NCI-H1417 treated with DMSO at 0.1 percent for 48 hours (cell line): ENCODE measurements at regions not wholly inside any gene's neighbourhood (a gene's known extent, or its start where the extent isn't known, plus 50 kb on each side); places are given as distances from the start of the nearest gene placed in this dataset.
"Not testable (repeated sequence)": the region's sequence is repeated elsewhere in the genome, so short reads cannot be mapped to it uniquely, and the experiment has no call there.

ENCODE experiments used
- DNase-seq: peaks from one replicate; lab custom pipeline; 2025; lab: John Stamatoyannopoulos, UW

DNA sequence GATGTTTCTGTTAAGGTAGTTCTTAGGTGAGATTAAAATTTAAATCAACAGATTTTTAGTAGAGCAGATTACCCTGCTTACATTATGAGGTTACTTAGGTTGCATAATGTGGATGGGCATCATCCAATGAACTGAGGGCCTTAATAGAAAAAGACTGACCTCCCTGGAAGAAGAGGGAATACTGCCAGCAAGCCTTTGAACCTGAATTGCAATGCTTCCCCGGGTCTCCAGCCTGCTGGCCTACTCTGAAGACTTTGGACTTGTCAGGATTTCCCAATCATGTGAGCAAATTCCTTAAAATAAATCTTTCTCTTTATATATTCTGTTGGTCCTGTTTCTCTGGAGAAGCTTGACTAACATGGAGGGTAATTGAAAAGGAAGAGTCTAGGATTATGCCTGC is 542.1 kb upstream of the ARRDC3 start:
- DNase-seq: no peak

DNA sequence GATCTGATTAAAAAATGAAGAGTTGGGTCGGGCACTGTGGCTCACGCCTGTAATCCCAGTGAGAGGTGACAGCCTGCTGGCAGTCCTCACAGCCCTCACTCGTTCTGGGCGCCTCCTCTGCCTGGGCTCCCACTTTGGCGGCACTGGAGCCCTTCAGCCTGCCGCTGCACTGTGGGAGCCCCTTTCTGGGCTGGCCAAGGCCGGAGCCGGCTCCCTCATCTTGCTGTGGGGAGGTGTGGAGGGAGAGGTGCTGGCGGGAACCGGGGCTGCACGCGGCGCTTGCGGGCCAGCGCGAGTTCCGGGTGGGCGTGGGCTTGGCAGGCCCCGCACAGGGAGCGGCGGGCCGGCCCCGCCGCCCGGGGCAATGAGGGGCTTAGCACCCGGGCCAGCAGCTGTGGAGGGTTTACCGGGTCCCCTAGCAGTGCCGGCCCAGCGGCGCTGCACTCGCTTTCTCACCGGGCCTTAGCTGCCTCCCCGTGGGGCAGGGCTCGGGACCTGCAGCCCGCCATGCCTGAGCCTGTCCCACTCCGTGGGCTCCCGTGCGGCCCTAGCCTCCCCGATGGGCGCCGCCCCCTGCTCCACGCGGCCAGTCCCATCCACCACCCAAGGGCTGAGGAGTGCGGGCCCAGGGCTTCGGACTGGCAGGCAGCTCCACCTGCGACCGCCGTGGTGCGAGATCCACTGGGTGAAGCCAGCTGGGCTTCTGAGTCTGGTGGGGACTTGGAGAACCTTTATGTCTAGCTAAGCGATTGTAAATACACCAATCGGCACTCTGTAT is 534.1 kb upstream of the ARRDC3 start:
- DNase-seq: not testable (repeated sequence)

DNA sequence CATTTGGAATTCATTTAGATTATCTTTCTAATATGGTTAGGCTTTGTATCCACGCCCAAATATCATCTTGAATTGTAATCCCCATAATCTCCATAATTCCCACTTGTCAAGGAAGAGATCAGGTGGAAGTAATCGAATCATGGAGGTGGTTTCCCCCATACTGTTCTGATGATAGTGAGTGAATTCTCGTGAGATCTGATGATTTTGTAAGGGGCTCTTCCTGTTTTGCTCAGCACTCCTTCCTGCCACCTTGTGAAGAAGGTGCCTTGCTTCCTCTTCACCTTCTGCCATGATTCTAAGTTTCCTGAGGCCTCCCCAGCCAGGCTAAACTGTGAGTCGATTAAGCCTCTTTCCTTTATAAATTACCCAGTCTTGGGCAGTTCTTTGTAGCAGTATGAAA is 527.5 kb upstream of the ARRDC3 start:
- no peak for DNase-seq

DNA sequence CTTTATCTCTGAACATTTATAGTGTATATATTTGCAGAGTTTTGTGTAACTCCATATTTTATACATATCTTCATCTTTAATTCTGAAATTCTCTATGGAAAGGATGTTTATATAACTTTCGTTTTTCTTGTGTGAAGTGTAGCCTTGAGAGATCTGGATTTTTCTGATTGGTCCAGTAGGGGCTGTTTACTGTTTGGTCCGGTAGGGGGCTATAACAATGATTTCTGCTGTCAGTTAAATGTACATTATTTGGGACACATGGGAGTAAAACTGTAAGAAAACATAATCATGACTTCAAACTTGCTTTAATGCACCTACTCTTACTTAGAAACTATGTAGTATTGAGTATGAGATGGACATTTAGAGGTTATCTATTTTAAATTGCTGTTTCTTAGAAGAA is 527.1 kb upstream of the ARRDC3 start:
- no peak for DNase-seq

DNA sequence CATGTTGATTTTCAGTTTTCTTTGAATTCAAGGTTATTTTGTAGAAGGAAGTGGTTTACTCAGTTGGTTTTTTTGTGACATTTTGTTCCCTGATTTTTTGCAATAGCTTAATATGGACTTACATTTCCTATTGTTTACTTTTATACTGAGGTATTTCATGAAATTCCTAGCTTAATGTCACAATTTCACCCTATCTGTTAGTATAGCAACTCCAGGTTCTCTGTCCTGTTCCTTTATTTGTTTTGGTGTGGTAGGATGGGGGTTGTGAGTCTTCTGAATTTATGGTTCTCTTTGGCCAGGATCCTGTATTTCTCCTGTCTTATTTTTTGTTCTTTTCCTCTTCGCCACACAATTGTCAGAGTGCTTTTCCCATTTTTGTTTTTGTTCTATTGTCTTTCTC is 523.4 kb upstream of the ARRDC3 start:
- no peak for DNase-seq

DNA sequence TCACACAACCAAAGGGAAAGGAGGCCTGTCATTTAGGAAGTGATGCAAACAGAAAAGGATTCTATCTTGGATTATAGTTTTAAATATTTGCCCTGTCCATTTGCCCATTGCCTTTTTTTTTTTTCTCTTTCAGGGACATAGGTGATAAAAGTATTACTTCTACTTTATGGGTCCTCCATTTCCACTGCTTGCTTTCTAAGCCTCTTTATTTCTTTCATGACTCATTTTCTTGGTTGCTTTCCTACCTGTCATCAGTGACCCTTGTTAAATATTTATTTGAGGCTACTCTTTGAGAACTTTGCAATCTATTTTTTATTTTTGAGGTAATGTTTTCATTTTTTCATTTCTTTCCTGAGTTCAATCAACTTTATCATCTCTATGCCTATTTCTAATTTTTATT is 522.9 kb upstream of the ARRDC3 start:
- DNase-seq: no peak

DNA sequence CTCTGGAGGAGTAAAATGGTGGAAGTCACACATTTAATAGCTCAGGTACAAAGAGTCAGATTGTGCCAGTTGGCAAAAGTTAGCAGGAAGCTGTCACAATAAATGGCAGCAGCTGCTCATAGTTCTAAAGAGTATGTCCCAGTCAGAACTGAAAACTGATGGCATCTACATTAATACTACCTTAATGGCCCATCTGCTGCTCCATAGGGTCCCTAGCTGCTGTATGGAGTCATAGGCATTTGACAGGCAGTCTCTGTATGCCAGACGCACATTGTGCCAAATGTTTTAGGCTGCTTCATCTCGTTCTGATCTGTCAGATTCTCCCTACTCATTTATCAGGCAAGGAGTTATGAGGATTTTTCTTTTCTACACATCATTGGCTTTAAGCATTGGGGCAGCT is 515.8 kb upstream of the ARRDC3 start:
- no peak for DNase-seq

DNA sequence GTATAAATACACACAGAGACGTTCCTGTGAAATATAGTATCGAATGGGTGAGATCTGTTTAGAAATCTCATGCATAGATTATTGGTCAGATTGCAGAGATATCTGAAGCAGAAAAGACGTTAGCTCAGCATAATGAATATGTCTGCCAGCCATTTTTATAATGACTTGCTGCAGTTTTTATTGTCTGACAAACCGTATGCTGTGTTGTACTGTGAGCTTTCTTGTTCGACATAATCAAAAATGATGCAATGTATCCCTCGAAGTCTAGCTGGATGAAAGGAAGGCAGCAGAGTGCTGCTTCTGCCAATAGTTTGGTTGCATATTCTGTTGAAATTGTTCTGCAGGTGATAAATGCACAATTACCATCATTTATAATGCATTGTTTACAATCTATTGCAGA is 514.9 kb upstream of the ARRDC3 start:
- DNase-seq: no peak

DNA sequence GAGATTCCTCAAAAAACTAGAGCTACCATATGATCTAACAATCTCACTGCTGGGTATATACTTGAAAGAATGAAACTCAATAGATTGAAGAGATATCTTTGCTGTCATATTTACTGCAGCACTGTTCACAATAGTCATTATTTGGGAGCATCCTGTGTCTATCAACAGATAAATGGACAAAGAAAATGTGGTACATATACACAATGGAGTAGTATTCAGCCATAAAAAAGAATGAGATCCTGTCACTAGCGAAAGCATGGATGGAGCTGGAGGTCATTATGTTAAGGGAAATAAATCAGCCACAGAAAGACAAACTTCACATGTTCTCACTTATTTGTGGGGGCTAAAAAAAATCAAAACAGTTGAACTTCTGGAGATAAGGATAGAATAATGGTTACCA is 505.7 kb upstream of the ARRDC3 start:
- DNase-seq: no peak

DNA sequence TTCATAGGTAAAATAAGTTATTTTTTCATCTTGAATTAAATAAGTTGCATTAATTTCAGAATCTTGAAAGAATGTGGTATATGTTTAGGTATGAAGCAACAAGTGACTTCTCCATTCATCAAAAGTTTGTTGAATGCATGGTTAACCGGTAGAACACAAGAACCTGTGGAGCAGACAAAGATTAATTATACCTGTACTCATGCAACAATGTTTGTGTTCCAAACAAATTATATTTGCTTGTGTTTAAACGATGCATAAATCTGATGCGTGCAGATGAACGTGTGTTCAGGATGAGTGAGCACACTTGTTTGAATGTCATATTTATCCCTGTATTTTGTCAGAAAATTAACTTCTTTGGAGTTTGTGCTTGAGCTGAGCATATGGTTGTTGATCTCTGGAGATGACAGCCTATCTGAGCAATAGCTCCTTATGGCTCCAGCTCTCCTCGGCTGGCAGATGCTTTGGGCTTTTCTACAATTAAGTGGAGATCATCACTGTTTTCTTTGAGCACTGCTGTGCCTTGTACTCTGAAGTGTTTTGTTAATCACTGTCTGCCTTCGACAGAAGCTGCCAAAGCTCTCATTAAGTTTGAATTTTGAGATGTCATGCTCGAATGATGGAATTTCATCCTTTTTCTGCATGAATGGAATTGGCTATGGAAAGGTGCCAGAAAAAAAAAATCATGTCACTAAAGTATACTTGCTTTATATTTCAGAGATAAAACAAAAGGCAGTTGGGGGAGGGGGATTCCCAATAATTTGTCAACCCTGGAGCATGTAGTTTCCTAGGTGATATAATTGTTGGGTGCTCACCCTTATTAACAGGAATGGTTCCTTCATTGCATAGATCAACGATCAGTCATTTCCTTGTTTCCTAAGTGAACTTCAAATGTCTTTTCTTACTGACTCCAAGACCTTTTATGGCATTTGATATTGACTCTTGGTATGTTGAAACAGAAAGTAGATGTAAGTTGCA is 502.5 kb upstream of the ARRDC3 start:
- peak; percentile 35 for DNase-seq

DNA sequence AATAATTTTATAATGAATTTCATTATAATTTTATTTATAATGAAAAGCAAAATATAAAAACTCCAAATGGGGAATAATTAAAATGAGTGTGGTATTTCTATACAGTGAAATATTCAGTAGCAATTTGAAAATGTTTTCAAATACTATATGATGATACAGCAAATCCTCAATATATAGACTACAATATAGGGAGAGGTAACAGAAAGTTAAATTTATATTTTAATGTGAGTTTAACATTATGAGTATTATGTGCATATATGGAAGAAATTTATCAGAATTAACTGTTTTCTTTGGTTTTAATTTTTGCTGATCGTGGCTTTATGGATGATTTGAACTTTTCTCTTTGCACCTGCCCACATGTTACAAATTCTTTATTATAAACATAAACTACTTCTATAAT is 500.9 kb upstream of the ARRDC3 start:
- DNase-seq: no peak

DNA sequence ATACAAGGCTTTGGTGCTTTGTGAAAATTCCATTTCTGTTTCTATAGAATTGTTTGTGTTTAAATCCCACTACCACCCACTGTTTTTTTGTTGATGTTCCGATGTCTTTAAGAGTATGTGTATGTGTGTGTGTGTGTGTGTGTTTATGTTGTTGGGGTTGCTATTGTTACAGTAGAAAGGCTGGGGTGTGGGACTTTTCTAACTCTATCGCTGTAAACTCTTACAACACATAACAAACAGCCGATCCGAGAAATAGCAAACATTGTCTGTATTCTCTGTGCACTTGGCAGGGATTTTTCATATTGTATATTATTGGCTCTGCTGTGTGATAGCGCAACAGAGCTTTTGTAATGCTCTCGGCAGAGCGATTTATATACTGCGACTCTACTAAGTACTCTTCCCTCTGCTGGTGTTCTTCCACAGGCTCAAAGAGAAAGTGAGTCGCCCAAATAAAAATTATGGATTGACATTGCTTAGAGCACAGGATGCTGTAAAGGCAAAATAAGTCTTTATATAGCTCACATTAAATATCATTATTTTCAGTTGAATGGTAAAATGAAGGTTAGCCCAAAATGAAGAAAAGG is 492.2 kb upstream of the ARRDC3 start:
- DNase-seq: no peak

DNA sequence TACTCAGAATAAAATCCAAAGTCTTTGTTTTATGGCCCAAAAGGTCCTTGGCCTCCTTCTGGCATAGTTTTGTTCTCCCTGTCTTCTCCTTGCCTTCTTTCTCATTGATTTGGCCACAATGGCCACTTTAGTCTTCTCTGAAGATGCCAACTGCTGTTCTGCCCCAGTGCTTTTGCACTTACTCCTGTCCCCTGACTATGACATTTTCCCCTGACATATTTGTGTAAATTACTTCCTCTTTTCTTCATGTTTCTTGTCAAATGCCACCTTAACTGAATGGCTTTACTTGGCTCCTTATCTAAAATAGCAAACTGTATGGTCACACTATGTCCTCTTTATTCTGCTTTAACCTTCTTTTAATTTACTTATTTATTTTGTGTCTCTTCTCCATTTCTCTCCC is 484.7 kb upstream of the ARRDC3 start:
- no peak for DNase-seq

DNA sequence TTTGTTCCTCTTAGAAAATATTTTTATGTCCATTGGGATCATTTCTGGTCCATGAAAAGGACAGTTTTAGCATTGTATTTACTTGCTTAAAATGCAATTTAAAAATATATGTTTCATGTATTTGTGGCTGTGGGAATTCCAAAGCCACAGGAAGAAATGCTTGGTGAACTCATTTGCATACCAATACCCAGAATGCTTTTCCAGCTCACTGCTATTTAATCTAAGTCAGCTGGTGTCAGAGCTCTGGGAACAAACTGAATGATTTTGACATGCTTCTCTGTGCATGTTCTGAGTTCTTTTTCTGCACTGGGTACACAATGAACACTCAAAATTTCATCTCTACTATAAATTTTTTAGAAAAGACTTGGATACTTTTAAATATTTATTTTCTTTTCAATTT is 482.8 kb upstream of the ARRDC3 start:
- no peak for DNase-seq

DNA sequence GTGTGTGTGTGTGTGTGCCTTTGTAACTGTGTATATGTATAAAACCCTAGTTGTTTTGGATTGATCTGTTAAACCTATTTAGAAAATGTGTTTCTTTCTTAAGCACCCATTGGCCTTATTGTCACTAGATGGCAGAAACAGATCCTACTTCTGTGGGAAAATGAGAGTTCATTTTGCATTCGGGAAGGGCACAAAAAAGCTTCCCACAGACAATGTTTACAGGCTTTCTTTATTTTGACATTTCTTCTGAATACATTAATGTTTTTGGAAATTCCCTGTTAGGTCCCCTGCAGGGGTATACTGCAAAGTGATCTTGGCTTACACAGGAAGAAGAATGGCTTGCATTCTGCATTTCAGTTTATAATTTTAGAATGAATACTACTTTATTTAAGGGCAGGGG is 481.8 kb upstream of the ARRDC3 start:
- DNase-seq: no peak

DNA sequence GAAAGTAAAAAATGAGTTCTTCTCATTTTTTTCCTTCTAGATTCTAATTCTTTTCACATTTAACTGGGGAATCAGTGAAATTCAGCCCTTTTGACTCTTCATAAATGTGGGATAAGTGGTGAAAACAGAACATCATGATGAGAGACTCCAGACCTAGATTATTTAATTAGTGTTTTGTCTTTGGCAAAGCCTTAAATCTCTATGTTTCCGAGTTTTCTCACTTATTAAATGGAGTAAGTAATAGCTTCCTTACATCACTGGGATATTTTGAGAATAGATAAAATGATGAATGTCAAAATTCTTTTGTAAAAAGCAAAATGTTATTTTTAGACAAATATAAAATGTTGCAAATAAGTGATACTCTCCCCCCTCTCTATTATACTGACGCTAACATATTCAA is 468.6 kb upstream of the ARRDC3 start:
- DNase-seq: no peak

DNA sequence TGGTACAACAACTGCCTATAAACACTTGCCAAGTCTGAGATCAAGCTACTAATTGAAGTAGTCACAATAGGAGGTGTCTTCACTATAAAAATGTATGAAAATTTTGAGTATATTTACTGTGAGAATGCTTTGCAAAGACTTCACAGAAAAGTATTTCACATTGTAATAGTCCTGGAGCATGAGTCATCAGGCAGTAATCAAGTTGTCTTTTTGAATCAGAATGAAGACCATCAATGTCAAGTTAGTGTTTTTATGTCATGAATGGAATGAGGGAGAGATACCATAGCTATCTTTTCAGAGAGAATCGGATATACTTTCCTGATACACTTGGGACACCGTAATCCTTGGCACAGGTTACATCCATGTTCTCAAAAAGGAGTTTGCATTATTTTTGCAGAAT is 466.9 kb upstream of the ARRDC3 start:
- DNase-seq: no peak

DNA sequence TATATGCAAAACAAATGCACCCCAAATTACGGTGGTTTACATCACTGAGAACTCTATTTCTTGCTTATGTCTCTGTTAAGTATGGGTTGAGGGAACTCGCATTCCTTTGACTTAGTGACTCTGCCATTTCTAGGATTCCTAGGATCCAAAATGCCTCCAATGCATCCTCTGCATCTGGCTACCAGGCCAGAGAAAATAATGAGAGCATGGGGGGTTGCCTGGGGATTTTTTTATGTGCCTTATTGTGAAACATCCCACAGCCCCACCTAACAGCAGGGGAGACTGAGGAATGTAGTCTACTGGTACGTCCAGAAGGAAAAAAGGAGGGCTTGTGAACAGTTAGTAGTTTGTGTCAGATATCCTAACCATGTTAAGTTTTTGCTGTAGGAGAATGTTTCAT is 466.0 kb upstream of the ARRDC3 start:
- DNase-seq: no peak

DNA sequence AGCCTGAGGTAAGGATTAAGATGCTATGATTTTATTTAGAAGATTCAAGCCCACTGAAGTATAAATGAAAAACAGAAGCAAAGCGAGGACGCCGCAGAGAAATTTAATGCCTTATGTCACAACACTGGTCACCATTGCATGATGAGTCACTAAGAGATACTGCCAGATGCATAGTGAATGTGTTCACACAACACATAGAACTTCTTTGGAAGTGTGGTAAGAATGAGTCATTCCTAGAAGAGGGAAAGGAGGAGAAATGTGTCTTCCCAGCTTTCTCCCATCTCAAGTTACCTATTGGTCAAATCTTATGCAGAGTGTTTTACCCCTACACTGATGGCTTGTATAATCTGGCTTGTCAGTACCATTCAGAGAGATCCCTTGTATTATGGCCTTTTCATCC is 465.3 kb upstream of the ARRDC3 start:
- DNase-seq: no peak

DNA sequence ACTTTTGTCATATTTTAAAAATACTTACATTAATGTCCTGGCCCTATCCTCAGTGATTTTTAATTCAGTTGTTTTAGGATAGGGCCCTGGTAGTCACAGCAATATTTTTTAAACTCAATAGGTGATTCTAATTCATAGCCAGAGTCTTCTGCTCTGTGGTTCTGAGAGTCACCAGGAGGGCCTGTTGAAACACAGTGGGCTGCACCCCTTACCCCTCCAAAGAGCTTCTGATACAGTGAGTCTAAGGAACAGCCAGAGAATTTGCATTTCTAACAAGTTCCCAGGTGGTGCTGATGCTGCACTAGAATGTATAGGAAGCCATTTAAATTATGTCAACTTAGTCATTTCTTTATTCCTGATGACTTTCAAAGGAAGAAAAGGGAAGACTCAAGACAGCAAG is 458.3 kb upstream of the ARRDC3 start:
- no peak for DNase-seq

DNA sequence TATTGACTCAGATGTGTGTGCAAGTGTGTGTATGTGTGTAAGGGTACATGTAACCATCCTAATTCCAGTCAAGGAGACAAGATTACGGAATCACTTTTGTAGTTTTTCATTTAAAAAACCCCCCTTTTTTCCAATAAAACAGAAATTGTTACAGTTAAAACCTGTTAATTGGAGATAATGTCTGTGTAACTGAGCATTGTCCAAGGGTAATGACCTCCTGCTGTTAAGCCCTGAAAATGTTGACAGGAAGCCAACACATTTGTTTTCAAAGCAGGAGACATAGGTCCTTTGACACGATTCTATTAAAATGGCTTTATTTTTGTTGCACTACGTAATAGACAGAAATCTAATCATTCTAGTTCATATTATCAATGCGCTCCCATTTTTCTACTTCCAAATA is 457.3 kb upstream of the ARRDC3 start:
- no peak for DNase-seq

DNA sequence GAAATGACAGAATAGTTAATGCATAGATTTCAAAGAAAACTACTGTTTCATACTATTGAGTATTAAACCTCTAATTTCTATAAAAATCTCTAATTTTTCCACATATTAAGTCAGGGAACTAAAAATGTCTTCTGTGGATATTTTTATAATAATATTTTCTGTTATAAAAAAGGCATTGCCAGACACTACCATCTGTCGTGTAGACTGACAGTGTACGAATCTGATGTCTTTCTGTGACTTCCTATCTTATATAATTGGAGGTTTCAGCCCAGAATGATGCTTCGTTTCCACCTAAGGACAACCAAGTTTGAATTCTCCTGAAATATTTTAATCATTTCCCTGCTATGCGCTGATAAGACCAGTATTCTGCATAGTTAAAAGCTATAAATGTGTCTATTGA is 456.6 kb upstream of the ARRDC3 start:
- no peak for DNase-seq

DNA sequence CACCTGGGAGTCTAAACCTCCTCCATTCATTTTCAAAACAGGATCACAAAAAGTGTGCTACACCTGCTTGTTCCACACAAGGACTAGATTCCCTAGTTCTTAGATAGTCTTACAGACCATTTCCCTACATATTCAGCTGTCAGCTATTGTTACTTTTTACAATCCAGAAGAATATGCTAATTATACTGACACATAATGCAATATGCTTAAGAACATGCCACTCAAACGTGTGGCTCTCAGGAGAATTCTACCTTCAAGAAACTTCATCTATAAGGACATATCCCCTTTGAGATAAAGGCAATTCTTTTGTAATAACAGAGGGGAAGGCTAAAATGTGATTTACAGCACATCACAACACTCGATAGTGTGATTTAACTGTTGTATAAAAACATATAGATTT is 456.1 kb upstream of the ARRDC3 start:
- no peak for DNase-seq
